GM20000 (cell line): ENCODE measurements at regions not wholly inside any gene's neighbourhood (a gene's known extent, or its start where the extent isn't known, plus 50 kb on each side); places are given as distances from the start of the nearest gene placed in this dataset.

ENCODE experiments used
- DNase-seq: peaks from one replicate; pipeline ENCODE4 v3.0.0; 2012; ENCODE audit warnings: low spot score
- TF ChIP-seq, protein P1 (sequence below): IDR thresholded peaks from 2 replicates; pipeline ENCODE4 v1.5.1; 2012; ENCODE audit warnings: mild to moderate bottlenecking, control low read depth; ENCODE audit errors: extremely low read depth, missing control alignments

GRCh38 chr14:34034447-34035176 is 83.7 kb upstream of the EGLN3 start:
- TF ChIP-seq, protein P1, sequence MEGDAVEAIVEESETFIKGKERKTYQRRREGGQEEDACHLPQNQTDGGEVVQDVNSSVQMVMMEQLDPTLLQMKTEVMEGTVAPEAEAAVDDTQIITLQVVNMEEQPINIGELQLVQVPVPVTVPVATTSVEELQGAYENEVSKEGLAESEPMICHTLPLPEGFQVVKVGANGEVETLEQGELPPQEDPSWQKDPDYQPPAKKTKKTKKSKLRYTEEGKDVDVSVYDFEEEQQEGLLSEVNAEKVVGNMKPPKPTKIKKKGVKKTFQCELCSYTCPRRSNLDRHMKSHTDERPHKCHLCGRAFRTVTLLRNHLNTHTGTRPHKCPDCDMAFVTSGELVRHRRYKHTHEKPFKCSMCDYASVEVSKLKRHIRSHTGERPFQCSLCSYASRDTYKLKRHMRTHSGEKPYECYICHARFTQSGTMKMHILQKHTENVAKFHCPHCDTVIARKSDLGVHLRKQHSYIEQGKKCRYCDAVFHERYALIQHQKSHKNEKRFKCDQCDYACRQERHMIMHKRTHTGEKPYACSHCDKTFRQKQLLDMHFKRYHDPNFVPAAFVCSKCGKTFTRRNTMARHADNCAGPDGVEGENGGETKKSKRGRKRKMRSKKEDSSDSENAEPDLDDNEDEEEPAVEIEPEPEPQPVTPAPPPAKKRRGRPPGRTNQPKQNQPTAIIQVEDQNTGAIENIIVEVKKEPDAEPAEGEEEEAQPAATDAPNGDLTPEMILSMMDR = no peak
- no peak for DNase-seq

DNA sequence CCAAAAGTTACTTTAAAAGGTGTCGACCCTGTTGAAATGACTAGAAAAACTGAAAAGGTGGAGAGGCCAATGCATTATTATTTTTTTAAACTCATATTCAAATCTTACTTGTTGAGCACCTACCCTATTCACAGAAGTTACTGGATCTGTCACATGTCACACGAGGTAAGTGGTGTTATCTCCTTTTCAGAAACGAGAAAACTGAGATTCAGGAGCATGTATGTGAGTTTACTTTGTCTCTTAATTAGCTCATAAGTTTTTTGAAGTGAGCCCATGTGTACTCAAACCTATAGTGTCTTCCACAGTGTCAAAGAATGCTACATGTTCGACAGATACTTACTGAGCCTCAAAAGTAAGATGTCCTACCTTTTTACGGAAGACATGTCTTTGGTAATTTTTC is 81.8 kb upstream of the EGLN3 start:
- TF ChIP-seq, protein P1 = no peak
- no peak for DNase-seq

- no peak for DNase-seq
Observed at GRCh38 chr14:34030864-34031263, 80.0 kb upstream of the EGLN3 start.

DNA sequence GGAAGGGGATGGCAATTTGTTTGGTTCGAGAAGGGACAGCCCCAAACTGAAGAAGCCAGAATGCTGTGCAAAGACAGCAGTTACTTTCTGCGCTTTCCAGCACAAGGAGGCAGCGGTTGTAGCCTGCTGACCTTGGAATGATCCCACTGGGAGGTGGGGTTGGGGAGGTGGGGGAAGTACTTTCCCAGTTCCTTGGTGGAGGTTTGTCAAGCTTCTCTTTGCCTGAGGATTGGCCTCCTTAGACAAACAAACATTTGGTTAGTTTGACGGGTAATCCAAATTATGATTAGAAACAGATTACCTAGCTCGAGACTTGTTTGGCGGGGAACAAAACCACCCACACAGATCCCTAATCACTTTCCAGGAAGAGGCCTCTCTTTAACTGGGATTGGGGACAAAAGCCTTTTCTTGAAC is 79.1 kb upstream of the EGLN3 start:
- DNase-seq = no peak
- TF ChIP-seq, protein P1 = no peak

More at GRCh38 chr14:34030864-34031263, 80.0 kb upstream of the EGLN3 start:
- TF ChIP-seq, protein P1 = no peak

DNA sequence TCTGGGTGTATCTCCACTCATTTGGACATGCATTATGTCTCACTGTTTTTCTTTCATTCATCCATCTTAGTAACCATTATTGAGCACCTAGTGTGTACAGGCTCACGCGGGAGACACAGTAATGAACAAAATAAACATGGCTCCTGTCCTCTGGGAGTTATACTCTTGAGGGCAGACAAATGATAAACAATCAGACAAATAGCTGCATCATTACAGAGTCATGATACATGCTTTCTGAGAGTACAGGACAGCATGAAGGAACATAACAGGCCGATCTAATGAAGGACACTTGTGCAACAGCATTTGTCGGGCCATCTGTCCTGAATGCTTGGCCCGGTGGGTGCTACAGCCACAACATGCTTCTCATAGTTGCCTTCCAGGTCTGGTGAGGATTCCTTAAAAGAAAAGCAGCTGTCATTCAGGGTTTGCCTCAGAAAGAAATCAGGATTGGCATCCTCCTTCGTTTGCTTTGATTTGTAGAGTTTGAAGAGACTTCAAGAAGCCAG is 77.2 kb upstream of the EGLN3 start:
- DNase-seq = no peak
- TF ChIP-seq, protein P1 = no peak

- no peak for DNase-seq
- TF ChIP-seq, protein P1 = no peak
Observed at GRCh38 chr14:34027130-34027989, 76.5 kb upstream of the EGLN3 start.
